HepG2 (cell line): ENCODE measurements at regions not wholly inside any gene's neighbourhood (a gene's known extent, or its start where the extent isn't known, plus 50 kb on each side); places are given as distances from the start of the nearest gene placed in this dataset.

ENCODE experiments used
- ATAC-seq: fragments of 200-7000 bp; cut with Tn5 transposase; 3 replicates; pipeline ENCODE4 v1.9.1; 2020; ENCODE audit warnings: mild to moderate bottlenecking, moderate library complexity
- BruUV-seq: library from RNA; stranded (reverse); fragments of 400-500 nt; replicated peaks from 2 replicates; lab custom pipeline; 2021; lab: Mats Ljungman, UMichigan
- CTCF ChIA-PET: fragments of 300-600 bp; formaldehyde crosslinking; extraction: SDS; loops from one replicate; lab custom pipeline; 2021; ENCODE audit warnings: low total read pairs, inconsistent platforms, low intra/inter-chr PET ratio; lab: Yijun Ruan, JAX
- POLR2A ChIA-PET: fragments of 350-600 bp; sonication (Branson Sonifier 250); formaldehyde crosslinking; loops from one replicate; lab custom pipeline; 2020; ENCODE audit warnings: antibody characterized with exemption, inconsistent platforms; lab: Yijun Ruan, JAX
- DNase-seq: peaks from one replicate; pipeline ENCODE4 v3.0.0-alpha.2; 2015; ENCODE audit warnings: low spot score
- FAIRE-seq: peaks from 3 replicates; lab custom pipeline; 2011; peaks lifted over from hg19 to GRCh38; lab: Jason Lieb, UNC
- H2AFZ ChIP-seq: one replicate; pipeline ENCODE4 v1.6.1; 2011; ENCODE audit warnings: low read length, inconsistent platforms
- H3K27ac ChIP-seq: fragments of 300-600 bp; 3 replicates; pipeline ENCODE4 v1.8.0; 2011; ENCODE audit warnings: mixed run types, mild to moderate bottlenecking, mixed read lengths, low read length, inconsistent platforms; ENCODE audit not compliant: insufficient read depth; ENCODE audit errors: extremely low read length
- H3K27me3 ChIP-seq, 2 experiments: fragments of 200-600 bp in 1 of 2; 2 replicates in 1 of 2; 3 replicates in 1 of 2; pipeline versions ENCODE4 v1.6.0 to v1.8.0; 2011; ENCODE audit warnings: low read length in 2 of 2, mild to moderate bottlenecking in 2 of 2, moderate library complexity in 2 of 2, inconsistent platforms in 1 of 2; ENCODE audit not compliant: insufficient read depth in 2 of 2, control insufficient read depth in 1 of 2
- H3K36me3 ChIP-seq, 2 experiments: fragments of 200-600 bp in 1 of 2; replicated peaks in 1 of 2; 2 replicates in 1 of 2; 3 replicates in 1 of 2; pipeline versions ENCODE4 v1.5.1 to v1.8.0; 2011; ENCODE audit warnings: low read length in 2 of 2, inconsistent platforms in 1 of 2; ENCODE audit not compliant: insufficient read depth in 2 of 2, control insufficient read depth in 1 of 2
- H3K4me1 ChIP-seq: 2 replicates; pipeline ENCODE4 v1.5.1; 2012; ENCODE audit warnings: low read length, inconsistent platforms; ENCODE audit not compliant: insufficient read depth
- H3K4me2 ChIP-seq: 2 replicates; pipeline ENCODE4 v1.6.0; 2011; ENCODE audit warnings: low read depth, low read length, inconsistent platforms
- H3K4me3 ChIP-seq, 3 experiments: fragments of 200-600 bp in 1 of 3; sonication (generic), shearing (Covaris generic) in 1 of 3; replicated peaks in 1 of 3; 2 replicates each; pipeline ENCODE4 v1.5.1; 2011 to 2016; ENCODE audit warnings: low read length in 3 of 3, inconsistent platforms in 2 of 3, low read depth in 2 of 3, mild to moderate bottlenecking in 2 of 3, control low read depth in 1 of 3, mixed read lengths in 1 of 3; ENCODE audit not compliant: insufficient read depth in 1 of 3
- H3K79me2 ChIP-seq: one replicate; pipeline ENCODE4 v1.6.1; 2011; ENCODE audit warnings: low read length, inconsistent platforms; ENCODE audit not compliant: insufficient read depth
- H3K9ac ChIP-seq: 2 replicates; pipeline ENCODE4 v1.6.0; 2011; ENCODE audit warnings: mild to moderate bottlenecking, low read depth, low read length, inconsistent platforms; ENCODE audit not compliant: insufficient read depth
- H3K9me3 ChIP-seq: 2 replicates; pipeline ENCODE4 v1.5.1; 2012; ENCODE audit warnings: mild to moderate bottlenecking, low read length
- H4K20me1 ChIP-seq: 2 replicates; pipeline ENCODE4 v1.6.0; 2011; ENCODE audit warnings: inconsistent platforms, mild to moderate bottlenecking, low read length, moderate library complexity; ENCODE audit not compliant: insufficient read depth
- CAMTA2 ChIP-seq: sonication (generic); formaldehyde crosslinking; IDR thresholded peaks from 2 replicates; pipeline ENCODE4 v1.4.0; 2020; ENCODE audit warnings: mild to moderate bottlenecking, missing genetic modification reagents, borderline replicate concordance
- CEBPG ChIP-seq: IDR thresholded peaks from 2 replicates; pipeline ENCODE4 v1.6.1; 2016
- HMG20A ChIP-seq: IDR thresholded peaks from 2 replicates; pipeline ENCODE4 v1.6.1; 2016; ENCODE audit warnings: borderline replicate concordance
- IKZF4 ChIP-seq: sonication (generic); formaldehyde crosslinking; IDR thresholded peaks from 2 replicates; pipeline ENCODE4 v1.5.1; 2020; ENCODE audit warnings: borderline replicate concordance, mild to moderate bottlenecking, low read depth, missing genetic modification reagents; ENCODE audit errors: not compliant biosample characterization
- PITX1 ChIP-seq: sonication (generic); formaldehyde crosslinking; IDR thresholded peaks from 2 replicates; pipeline ENCODE4 v1.5.1; 2020; ENCODE audit warnings: mild to moderate bottlenecking, missing genetic modification reagents
- POLR2A ChIP-seq, 2 experiments: IDR thresholded peaks; 2 replicates each; pipeline ENCODE4 v1.6.1; 2011; ENCODE audit warnings: low read depth in 2 of 2, low read length in 2 of 2, mild to moderate bottlenecking in 1 of 2, moderate library complexity in 1 of 2; ENCODE audit not compliant: insufficient read depth in 1 of 2
- RBFOX2 ChIP-seq: fragments of 200-400 bp; formaldehyde crosslinking; IDR thresholded peaks from 2 replicates; pipeline ENCODE4 v1.6.1; 2017; ENCODE audit warnings: low read depth, mild to moderate bottlenecking, low read length
- SOX13 ChIP-seq, 3 experiments: fragments of 450-650 bp in 1 of 3; sonication (generic) in 1 of 3; formaldehyde crosslinking in 1 of 3; IDR thresholded peaks in 2 of 3; conservative IDR thresholded peaks in 1 of 3; 2 replicates each; pipeline versions ENCODE4 v1.5.0 to v1.6.1; 2016 to 2020; ENCODE audit warnings: antibody characterized with exemption in 1 of 3, mild to moderate bottlenecking in 1 of 3, missing compliant biosample characterization in 1 of 3, missing genetic modification reagents in 1 of 3, moderate library complexity in 1 of 3
- ZNF160 ChIP-seq: sonication (generic); formaldehyde crosslinking; IDR thresholded peaks from 2 replicates; pipeline ENCODE4 v1.8.0; 2022; ENCODE audit warnings: mild to moderate bottlenecking, inconsistent platforms, missing genetic modification reagents
- ZNF546 ChIP-seq: sonication (generic); formaldehyde crosslinking; conservative IDR thresholded peaks from 2 replicates; pipeline ENCODE4 v1.8.1; 2023; ENCODE audit warnings: mild to moderate bottlenecking, missing genetic modification reagents
- ZNF619 ChIP-seq: sonication (generic); formaldehyde crosslinking; IDR thresholded peaks from 2 replicates; pipeline ENCODE4 v1.4.0; 2020; ENCODE audit warnings: mild to moderate bottlenecking, missing genetic modification reagents
- ZZZ3 ChIP-seq: sonication (generic); formaldehyde crosslinking; IDR thresholded peaks from 2 replicates; pipeline ENCODE4 v1.4.0; 2020; ENCODE audit warnings: missing genetic modification reagents, mild to moderate bottlenecking, borderline replicate concordance
- in situ Hi-C: cut with HindIII; loops from 2 replicates; pipeline ENCODE4 v1.10.0; 2017; ENCODE audit warnings: low pct_unique_long_range_greater_than_20kb; ENCODE audit not compliant: extremely low pct_ligation_motif_present
- intact Hi-C: fragments of 100-400 bp; cut with micrococcal nuclease; formaldehyde crosslinking; loops from one replicate; pipeline ENCODE4 v1.10.0; 2022; ENCODE audit not compliant: unreplicated experiment
- TF ChIP-seq, protein P1 (sequence below): IDR thresholded peaks from 2 replicates; pipeline ENCODE4 v1.6.1; 2016; ENCODE audit warnings: missing biosample characterization, missing genetic modification reagents, low read depth
- TF ChIP-seq, protein P2 (sequence below): sonication (generic); formaldehyde crosslinking; IDR thresholded peaks from 2 replicates; pipeline ENCODE4 v1.4.0; 2020; ENCODE audit warnings: missing genetic modification reagents
- TF ChIP-seq, protein P3 (sequence below): sonication (generic); formaldehyde crosslinking; IDR thresholded peaks from 2 replicates; pipeline ENCODE4 v1.4.0; 2020; ENCODE audit warnings: missing genetic modification reagents, borderline replicate concordance
- TF ChIP-seq, protein P4 (sequence below), 2 experiments: IDR thresholded peaks; 2 replicates each; pipeline ENCODE4 v1.6.1; 2011 to 2012; ENCODE audit warnings: low read length in 2 of 2, borderline replicate concordance in 1 of 2, low read depth in 1 of 2, mild to moderate bottlenecking in 1 of 2, moderate library complexity in 1 of 2

DNA sequence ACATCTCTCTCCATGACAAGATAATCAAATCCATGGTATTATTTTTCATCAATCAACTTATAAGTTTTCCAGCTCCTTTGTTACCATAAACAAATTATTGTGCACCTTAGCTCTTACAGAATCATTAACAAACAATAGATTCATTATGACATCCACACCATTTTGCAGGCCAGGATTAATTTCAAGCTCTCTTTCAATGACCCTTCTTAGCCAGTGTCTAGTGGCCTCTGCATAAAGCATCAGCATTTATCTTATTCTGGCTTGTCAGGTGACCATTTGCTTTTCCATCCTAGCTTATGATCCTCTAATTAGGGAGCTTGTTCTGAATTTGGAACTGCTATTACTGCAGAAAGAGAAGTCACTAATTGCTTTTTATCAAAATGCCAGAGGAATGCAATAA, 806.2 kb upstream of the CHAC2 start:
- H3K9me3 ChIP-seq = no peaks in the 10 kb centered on the region
- H3K27me3 ChIP-seq = no peaks in the 10 kb centered on the region
- in situ Hi-C loops = no loop called here
- no peak overlapping the region for H3K27ac ChIP-seq
- ATAC-seq = no peak
- ChIA-PET POLR2A (no interaction called here), CTCF (no interaction called here)
- no peak overlapping the region for H3K9ac ChIP-seq
- H3K4me2 ChIP-seq = no peak overlapping the region
- intact Hi-C loops = no loop called here
- H3K4me1 ChIP-seq = no peaks in the 10 kb centered on the region
- BruUV-seq = no TSS peak
- H3K36me3 ChIP-seq = no peaks in the 10 kb centered on the region
- no peak for FAIRE-seq
- no peak overlapping the region for H3K4me3 ChIP-seq
- no peak overlapping the region for H2AFZ ChIP-seq
- DNase-seq = no peak
- H3K79me2 ChIP-seq = no peaks in the 10 kb centered on the region
- H4K20me1 ChIP-seq = no peaks in the 10 kb centered on the region
- TF ChIP-seq ZNF160 (CRISPR knock-in tag) (no peak), SOX13 (IDR thresholded peaks at IDR 0.05) (no peak), SOX13 (CRISPR knock-in tag; conservative IDR thresholded peaks at IDR 0.05 in 1 of 2, IDR thresholded peaks at IDR 0.05 in 1 of 2) (no peak), POLR2A (IDR thresholded peaks at IDR 0.05; ENCODE audit: insufficient read depth in 1 of 2, low read depth in 2 of 2, low read length in 2 of 2) (no peak), ZZZ3 (CRISPR knock-in tag) (no peak), HMG20A (CRISPR knock-in tag) (no peak), ZNF619 (CRISPR knock-in tag) (no peak), CEBPG (CRISPR knock-in tag) (no peak), RBFOX2 (no peak), ZNF546 (no peak), PITX1 (CRISPR knock-in tag) (no peak), IKZF4 (no peak), CAMTA2 (no peak)
- TF ChIP-seq, protein P1, sequence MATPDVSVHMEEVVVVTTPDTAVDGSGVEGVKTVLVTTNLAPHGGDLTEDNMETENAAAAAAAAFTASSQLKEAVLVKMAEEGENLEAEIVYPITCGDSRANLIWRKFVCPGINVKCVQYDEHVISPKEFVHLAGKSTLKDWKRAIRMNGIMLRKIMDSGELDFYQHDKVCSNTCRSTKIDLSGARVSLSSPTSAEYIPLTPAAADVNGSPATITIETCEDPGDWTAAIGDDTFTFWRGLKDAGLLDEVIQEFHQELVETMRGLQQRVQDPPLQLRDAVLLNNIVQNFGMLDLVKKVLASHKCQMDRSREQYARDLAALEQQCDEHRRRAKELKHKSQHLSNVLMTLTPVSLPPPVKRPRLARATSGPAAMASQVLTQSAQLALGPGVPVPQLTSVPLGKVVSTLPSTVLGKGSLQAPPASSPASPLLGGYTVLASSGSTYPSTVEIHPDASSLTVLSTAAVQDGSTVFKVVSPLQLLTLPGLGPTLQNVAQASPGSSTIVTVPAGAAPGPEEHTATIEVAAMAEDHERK = no peak
- TF ChIP-seq, protein P2, sequence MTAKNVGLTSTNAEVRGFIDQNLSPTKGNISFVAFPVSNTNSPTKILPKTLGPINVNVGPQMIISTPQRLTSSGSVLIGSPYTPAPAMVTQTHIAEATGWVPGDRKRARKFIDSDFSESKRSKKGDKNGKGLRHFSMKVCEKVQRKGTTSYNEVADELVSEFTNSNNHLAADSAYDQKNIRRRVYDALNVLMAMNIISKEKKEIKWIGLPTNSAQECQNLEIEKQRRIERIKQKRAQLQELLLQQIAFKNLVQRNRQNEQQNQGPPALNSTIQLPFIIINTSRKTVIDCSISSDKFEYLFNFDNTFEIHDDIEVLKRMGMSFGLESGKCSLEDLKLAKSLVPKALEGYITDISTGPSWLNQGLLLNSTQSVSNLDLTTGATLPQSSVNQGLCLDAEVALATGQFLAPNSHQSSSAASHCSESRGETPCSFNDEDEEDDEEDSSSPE (CRISPR knock-in tag) = no peak
- TF ChIP-seq, protein P3, sequence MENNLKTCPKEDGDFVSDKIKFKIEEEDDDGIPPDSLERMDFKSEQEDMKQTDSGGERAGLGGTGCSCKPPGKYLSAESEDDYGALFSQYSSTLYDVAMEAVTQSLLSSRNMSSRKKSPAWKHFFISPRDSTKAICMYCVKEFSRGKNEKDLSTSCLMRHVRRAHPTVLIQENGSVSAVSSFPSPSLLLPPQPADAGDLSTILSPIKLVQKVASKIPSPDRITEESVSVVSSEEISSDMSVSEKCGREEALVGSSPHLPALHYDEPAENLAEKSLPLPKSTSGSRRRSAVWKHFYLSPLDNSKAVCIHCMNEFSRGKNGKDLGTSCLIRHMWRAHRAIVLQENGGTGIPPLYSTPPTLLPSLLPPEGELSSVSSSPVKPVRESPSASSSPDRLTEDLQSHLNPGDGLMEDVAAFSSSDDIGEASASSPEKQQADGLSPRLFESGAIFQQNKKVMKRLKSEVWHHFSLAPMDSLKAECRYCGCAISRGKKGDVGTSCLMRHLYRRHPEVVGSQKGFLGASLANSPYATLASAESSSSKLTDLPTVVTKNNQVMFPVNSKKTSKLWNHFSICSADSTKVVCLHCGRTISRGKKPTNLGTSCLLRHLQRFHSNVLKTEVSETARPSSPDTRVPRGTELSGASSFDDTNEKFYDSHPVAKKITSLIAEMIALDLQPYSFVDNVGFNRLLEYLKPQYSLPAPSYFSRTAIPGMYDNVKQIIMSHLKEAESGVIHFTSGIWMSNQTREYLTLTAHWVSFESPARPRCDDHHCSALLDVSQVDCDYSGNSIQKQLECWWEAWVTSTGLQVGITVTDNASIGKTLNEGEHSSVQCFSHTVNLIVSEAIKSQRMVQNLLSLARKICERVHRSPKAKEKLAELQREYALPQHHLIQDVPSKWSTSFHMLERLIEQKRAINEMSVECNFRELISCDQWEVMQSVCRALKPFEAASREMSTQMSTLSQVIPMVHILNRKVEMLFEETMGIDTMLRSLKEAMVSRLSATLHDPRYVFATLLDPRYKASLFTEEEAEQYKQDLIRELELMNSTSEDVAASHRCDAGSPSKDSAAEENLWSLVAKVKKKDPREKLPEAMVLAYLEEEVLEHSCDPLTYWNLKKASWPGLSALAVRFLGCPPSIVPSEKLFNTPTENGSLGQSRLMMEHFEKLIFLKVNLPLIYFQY (CRISPR knock-in tag) = no peak
- TF ChIP-seq, protein P4, sequence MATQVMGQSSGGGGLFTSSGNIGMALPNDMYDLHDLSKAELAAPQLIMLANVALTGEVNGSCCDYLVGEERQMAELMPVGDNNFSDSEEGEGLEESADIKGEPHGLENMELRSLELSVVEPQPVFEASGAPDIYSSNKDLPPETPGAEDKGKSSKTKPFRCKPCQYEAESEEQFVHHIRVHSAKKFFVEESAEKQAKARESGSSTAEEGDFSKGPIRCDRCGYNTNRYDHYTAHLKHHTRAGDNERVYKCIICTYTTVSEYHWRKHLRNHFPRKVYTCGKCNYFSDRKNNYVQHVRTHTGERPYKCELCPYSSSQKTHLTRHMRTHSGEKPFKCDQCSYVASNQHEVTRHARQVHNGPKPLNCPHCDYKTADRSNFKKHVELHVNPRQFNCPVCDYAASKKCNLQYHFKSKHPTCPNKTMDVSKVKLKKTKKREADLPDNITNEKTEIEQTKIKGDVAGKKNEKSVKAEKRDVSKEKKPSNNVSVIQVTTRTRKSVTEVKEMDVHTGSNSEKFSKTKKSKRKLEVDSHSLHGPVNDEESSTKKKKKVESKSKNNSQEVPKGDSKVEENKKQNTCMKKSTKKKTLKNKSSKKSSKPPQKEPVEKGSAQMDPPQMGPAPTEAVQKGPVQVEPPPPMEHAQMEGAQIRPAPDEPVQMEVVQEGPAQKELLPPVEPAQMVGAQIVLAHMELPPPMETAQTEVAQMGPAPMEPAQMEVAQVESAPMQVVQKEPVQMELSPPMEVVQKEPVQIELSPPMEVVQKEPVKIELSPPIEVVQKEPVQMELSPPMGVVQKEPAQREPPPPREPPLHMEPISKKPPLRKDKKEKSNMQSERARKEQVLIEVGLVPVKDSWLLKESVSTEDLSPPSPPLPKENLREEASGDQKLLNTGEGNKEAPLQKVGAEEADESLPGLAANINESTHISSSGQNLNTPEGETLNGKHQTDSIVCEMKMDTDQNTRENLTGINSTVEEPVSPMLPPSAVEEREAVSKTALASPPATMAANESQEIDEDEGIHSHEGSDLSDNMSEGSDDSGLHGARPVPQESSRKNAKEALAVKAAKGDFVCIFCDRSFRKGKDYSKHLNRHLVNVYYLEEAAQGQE (IDR thresholded peaks at IDR 0.05; ENCODE audit: borderline replicate concordance in 1 of 2, low read depth in 1 of 2, low read length in 2 of 2) = no peak
